ENCODE measurements at regions not wholly inside any gene's neighbourhood (a gene's known extent, or its start where the extent isn't known, plus 50 kb on each side); places are given as distances from the start of the nearest gene placed in this dataset.

DNA sequence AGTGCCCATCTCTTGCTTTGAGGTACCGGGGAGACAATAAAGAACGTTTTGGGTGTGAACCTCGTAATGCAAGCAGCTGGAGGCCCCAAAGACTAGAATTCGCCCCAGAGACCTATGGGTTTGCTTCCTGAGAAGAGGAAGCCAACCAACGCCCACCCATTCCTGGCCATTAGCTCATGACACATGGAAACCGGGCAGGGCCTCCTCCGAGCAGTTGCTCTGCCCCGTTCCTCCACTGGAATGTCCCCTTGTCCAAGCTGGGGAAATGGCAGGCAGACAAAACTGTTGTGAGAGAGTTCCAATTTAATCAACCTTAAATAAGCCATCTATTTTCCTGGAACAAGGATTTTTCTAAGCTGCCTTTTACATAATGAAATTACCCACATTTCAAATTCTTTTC lies 250.9 kb upstream of the IGF1R start:
- no peak overlapping the region for H3K27ac ChIP-seq
- TF ChIP-seq, protein P1, sequence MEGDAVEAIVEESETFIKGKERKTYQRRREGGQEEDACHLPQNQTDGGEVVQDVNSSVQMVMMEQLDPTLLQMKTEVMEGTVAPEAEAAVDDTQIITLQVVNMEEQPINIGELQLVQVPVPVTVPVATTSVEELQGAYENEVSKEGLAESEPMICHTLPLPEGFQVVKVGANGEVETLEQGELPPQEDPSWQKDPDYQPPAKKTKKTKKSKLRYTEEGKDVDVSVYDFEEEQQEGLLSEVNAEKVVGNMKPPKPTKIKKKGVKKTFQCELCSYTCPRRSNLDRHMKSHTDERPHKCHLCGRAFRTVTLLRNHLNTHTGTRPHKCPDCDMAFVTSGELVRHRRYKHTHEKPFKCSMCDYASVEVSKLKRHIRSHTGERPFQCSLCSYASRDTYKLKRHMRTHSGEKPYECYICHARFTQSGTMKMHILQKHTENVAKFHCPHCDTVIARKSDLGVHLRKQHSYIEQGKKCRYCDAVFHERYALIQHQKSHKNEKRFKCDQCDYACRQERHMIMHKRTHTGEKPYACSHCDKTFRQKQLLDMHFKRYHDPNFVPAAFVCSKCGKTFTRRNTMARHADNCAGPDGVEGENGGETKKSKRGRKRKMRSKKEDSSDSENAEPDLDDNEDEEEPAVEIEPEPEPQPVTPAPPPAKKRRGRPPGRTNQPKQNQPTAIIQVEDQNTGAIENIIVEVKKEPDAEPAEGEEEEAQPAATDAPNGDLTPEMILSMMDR (conservative IDR thresholded peaks at IDR 0.05): no peak
- no peak for TF ChIP-seq ZFX (IDR thresholded peaks at IDR 0.05)

DNA sequence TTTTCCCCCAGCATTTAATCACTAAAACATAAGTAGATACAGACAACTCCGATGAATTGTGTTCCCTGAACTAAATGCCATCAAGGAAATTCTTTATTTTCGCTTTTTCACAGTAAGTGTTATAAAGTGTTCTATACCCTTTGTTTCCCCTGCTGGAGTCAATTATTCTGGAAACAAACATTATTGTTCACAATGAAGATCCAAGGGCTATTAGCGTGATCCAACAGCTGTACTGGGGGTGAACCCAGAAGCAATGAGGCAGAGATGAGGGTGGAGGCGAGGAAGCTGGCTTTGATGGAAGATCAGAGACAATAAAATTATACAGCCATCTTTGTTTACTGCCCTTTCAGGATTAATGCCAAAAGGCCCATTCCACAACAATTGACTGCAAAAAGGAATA lies 250.3 kb upstream of the IGF1R start:
- no peak for TF ChIP-seq ZFX (IDR thresholded peaks at IDR 0.05)
- TF ChIP-seq, protein P1 (conservative IDR thresholded peaks at IDR 0.05): no peak
- H3K27ac ChIP-seq: no peak overlapping the region

DNA sequence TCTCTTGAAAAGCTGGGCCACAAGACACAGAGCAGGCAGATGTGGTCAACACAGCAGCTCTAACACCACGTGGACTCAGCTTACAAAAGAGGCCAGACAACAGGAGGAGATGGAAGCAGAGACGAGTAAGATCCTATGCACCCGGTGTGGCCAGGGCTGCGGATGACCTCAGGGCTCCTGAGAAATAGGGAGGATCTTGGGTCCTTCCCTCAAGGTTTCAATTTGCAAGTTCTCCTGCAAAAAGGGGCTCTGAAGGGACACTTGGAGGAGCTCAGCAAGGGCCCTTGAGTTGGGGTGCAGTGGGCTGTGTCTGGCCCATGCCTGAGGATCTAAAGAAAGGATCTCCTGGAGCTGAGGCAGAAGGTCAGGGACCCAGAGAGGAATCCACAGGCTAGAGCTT lies 249.5 kb upstream of the IGF1R start:
- H3K27ac ChIP-seq: no peak overlapping the region
- TF ChIP-seq ZFX (IDR thresholded peaks at IDR 0.05): no peak
- TF ChIP-seq, protein P1 (conservative IDR thresholded peaks at IDR 0.05): no peak

DNA sequence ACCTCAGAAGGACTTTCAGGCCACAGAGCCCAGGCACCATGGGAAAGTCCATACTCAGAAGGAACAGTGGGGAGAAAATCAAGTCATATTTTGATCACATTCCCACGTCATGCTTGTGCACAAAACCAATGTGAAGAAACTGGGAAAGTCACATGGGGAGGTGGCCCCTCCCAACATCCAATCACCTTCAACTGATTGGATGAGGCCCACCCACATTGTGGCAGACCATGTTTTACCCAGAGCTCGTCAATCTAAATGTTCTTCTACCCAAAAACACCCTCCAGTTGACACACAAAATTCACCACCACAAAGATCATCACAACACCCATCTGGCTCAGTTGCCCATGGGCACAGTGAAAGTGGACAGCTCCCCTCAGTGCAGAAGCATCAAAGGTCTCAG lies 248.2 kb upstream of the IGF1R start:
- no peak overlapping the region for H3K27ac ChIP-seq
- TF ChIP-seq, protein P1 (conservative IDR thresholded peaks at IDR 0.05): no peak
- TF ChIP-seq ZFX (IDR thresholded peaks at IDR 0.05): no peak

DNA sequence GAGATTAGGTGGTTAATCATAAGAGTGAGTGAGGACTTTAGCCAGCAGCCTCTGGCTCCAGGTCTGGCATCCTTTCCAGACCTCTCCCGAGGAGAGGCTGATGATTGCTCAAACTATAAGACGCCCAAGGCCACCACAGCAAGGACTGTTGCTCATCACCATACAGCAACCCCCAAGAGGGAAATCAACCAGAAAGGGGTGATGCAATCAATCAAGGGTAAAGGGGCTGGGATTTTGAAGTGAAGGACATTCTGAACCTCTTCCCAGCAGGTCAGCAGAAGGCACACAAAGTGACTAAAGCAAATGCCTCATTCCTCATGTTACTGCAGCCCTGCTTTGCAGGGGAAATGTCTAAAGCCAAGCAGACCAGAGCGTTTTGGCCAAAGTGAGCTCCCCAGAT lies 247.3 kb upstream of the IGF1R start:
- TF ChIP-seq, protein P1 (conservative IDR thresholded peaks at IDR 0.05): no peak
- no peak for TF ChIP-seq ZFX (IDR thresholded peaks at IDR 0.05)
- H3K27ac ChIP-seq: no peak overlapping the region

DNA sequence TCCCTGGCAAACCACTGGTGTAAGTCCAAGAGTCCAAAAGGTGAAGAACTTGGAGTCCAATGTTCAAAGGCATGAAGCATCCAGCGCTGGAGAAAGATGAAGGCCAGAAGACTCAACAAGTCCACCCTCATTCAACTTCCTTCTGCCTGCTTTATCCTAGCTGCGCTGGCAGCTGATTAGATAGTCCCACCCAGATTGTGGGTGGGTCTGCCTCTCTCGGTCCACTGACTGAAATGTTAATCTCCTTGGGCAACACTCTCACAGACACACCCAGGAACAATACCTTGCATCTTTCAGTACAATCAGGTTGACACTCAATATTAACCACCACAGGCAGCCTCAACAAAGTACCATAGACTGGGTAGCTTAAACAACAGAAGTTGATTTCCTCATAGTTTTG lies 245.9 kb upstream of the IGF1R start:
- H3K27ac ChIP-seq: no peak overlapping the region
- TF ChIP-seq, protein P1 (conservative IDR thresholded peaks at IDR 0.05): no peak
- TF ChIP-seq ZFX (IDR thresholded peaks at IDR 0.05): no peak

DNA sequence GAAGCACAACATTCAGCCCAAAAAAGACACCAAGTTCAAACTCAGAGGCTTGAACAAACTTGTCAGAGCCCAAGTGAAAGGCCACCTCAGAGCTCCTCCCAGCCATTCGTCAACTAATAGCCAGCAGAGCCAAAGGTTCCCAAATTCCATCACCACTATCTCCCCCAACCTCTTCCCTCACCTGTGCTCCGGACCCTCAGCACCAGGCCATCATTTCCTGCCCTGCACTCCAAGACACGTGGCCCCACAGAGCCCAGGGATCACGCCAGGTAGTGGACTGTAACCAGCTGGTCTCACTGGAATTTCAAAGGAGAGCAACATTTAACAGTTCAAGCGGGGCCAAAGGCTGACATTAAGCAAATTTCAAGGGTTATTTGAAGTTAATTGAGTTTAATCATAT lies 245.2 kb upstream of the IGF1R start:
- TF ChIP-seq ZFX (IDR thresholded peaks at IDR 0.05): no peak
- TF ChIP-seq, protein P1 (conservative IDR thresholded peaks at IDR 0.05): no peak

More for the DNA sequence above, 245.2 kb upstream of the IGF1R start:
- H3K27ac ChIP-seq: no peak overlapping the region
